GM12865 (cell line): ENCODE measurements at regions not wholly inside any gene's neighbourhood (a gene's known extent, or its start where the extent isn't known, plus 50 kb on each side); places are given as distances from the start of the nearest gene placed in this dataset.
"Not testable (repeated sequence)": the region's sequence is repeated elsewhere in the genome, so short reads cannot be mapped to it uniquely, and the experiment has no call there.

Source experiments
- DNase-seq: peaks from one replicate; pipeline ENCODE4 v3.0.0; 2010; ENCODE audit warnings: low read depth
- H3K4me3 ChIP-seq: 2 replicates; pipeline ENCODE4 v1.5.1; 2011; ENCODE audit warnings: mild to moderate bottlenecking, low read depth, low read length, control low read depth
- TF ChIP-seq, protein P1 (sequence below): IDR thresholded peaks from 2 replicates; pipeline ENCODE4 v1.5.1; 2011; ENCODE audit warnings: low read length, control low read depth, low read depth, inconsistent platforms; ENCODE audit not compliant: insufficient read depth; ENCODE audit errors: missing control alignments

- H3K4me3 ChIP-seq, result no peak overlapping the region
- DNase-seq, result peak; percentile 56
- TF ChIP-seq, protein P1, sequence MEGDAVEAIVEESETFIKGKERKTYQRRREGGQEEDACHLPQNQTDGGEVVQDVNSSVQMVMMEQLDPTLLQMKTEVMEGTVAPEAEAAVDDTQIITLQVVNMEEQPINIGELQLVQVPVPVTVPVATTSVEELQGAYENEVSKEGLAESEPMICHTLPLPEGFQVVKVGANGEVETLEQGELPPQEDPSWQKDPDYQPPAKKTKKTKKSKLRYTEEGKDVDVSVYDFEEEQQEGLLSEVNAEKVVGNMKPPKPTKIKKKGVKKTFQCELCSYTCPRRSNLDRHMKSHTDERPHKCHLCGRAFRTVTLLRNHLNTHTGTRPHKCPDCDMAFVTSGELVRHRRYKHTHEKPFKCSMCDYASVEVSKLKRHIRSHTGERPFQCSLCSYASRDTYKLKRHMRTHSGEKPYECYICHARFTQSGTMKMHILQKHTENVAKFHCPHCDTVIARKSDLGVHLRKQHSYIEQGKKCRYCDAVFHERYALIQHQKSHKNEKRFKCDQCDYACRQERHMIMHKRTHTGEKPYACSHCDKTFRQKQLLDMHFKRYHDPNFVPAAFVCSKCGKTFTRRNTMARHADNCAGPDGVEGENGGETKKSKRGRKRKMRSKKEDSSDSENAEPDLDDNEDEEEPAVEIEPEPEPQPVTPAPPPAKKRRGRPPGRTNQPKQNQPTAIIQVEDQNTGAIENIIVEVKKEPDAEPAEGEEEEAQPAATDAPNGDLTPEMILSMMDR, result no peak
Observed at GRCh38 chr1:116847688-116848531, 61.8 kb upstream of the PTGFRN start.

DNA sequence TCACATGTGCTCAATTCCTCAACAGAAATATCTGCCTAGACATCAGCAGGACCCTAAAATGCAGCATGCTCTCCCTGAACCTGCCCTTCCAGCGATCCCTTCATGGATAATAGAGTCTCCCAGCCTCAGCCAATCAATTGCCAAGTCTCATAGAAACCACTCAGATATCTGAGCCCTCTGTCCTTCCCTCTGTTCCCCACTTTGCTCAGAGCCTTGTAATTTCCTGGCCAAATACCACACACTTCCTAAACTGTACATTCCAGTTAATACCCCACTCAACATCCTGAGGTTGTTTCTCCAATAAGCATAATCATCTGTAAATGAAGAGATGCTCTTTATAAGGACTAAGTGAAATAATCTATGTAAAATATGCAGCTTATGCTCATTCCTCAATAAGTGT lies 59.3 kb upstream of the PTGFRN start:
- no peak overlapping the region for H3K4me3 ChIP-seq
- no peak for DNase-seq

GRCh38 chr1:116851189-116851588 lies 58.5 kb upstream of the PTGFRN start:
- DNase-seq, H3K4me3 ChIP-seq: not testable (repeated sequence)

More for the DNA sequence above, 59.3 kb upstream of the PTGFRN start:
- TF ChIP-seq, protein P1, result no peak

GRCh38 chr1:116851846-116852245 lies 57.9 kb upstream of the PTGFRN start:
- H3K4me3 ChIP-seq, result no peak overlapping the region
- DNase-seq, result no peak
- TF ChIP-seq, protein P1, result no peak

GRCh38 chr1:116852367-116852766 lies 57.3 kb upstream of the PTGFRN start:
- no peak overlapping the region for H3K4me3 ChIP-seq
- TF ChIP-seq, protein P1, result no peak
- no peak for DNase-seq

DNA sequence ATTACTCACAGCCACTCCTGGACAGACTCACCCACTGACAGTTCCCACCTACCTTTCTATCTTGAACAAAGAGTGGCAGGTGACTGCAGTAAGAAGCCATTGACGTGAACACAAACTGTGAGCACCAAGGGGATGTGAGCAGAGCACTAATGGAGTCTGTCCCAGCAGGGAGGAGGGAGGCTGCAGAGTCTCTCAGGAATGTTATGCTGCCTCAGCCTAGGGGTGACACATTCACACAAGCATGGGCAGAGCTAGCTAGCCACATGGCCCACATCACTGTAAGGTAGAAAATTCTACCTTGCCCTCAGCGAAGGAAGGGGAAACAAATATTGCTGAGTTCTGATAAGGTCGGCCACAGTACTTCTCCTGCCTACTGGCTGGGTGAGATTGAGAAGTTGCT lies 56.8 kb upstream of the PTGFRN start:
- TF ChIP-seq, protein P1, result no peak
- H3K4me3 ChIP-seq, result no peak overlapping the region
- DNase-seq, result no peak

DNA sequence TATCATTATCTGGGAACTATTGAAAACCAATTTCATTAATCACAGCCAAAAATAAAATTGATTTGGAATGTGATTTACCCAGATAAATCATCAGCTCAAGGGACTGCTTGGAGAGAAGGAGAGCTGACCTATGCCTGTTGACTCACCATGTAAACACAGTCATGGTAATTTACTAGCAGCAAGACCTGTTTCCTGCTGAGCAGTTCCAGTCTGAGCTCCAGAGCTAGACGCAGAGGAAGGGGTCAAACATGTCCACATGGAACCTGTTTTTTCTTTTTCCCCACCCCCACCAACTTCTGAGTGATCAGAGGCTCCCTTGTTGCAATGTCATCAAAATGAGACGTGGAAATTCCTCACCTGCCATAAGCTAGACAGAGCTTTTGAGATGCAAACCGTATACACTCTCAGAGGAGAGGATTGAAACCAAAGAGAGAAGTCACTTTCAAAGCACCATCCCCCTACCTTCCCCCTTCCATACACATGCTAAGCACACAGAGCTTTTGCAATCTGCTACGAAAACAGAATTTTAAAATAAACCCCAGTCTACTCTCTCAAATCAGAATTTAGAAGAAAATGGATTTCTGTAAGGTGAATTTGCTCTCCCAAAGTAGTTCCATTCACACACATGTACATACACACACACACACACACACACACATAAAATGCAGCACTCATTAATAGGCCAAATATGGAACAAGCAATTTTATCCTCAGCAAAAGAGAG lies 55.9 kb upstream of the PTGFRN start:
- H3K4me3 ChIP-seq, result no peak overlapping the region
- peak; percentile 30 for DNase-seq
- TF ChIP-seq, protein P1, result no peak
